ENCODE measurements at regions not wholly inside any gene's neighbourhood (a gene's known extent, or its start where the extent isn't known, plus 50 kb on each side); places are given as distances from the start of the nearest gene placed in this dataset.

GRCh38 chr16:51442141-51442870 is 291.2 kb upstream of the SALL1 start:
- no peak for DNase-seq

DNA sequence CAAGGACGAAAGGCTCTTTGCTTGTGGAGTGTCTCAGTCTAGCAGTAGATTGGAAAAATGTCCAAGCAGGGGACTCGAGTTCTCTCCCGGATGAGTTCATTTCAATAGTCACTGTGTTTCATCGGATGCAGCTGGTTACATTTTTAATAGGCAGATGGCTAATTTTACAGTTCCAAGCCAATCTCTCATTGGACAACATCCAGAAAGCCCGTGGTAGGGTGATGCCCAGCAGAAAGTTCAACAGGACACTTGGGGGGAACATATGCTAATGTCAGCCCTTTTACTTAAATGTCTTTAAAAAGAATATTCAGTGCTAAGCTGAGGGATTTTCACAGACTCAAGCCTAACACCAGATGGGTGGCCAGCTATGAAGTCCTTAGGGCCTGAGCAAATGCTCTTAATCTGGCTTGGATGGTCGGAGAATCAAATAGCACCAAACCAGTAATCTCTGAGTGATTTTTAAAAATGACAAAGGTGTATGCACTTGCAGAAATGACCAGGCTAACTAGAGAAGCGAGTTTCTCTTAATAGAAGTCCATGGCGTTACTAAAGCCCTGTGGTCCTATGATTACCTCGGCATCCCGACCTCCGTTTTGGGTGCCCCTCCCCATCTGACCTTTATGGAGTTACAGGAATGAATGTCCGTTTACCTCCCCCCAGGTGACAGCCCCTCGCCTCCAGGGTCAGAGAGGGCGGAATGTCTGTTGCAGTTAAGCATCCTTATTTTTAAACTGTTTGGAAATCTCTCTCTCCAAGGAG is 289.2 kb upstream of the SALL1 start:
- peak; percentile 82 for DNase-seq

DNA sequence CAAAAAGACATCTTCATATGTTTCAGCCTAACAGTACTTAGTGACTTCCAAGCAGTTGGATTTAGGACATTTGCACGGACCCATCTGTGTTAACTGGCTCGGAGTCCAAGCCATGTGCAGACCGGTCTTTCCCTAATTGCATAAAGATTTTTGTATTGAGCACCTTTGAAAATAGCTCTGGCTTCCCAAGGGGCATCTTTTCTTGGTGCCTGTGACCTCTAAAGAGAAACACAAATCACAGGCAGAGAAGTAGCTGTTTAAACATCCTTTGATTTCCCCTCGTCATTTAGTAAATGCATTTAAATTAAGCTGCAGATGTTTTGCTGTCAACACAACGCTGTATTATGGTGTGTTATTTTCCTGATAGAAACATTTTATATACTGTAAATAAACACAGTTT is 288.2 kb upstream of the SALL1 start:
- no peak for DNase-seq

DNA sequence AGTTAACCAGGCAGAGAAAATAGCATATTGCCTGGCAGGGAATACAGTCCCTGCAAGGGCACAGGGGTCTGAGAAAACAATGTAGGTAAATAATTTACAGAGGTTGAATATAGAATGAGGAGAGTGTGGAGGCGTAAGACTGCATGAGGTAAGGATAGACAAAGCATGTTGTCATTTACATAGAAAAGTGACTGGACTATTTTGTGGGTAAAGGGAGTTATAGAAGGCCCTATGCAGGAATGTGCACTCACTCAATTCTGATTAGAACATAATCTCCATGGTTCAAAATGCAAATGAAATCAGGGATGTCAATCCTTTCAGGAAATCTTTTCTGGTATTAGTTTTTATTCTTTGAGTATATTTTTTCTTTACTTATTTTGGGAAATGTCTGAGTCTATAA is 285.7 kb upstream of the SALL1 start:
- no peak for DNase-seq

DNA sequence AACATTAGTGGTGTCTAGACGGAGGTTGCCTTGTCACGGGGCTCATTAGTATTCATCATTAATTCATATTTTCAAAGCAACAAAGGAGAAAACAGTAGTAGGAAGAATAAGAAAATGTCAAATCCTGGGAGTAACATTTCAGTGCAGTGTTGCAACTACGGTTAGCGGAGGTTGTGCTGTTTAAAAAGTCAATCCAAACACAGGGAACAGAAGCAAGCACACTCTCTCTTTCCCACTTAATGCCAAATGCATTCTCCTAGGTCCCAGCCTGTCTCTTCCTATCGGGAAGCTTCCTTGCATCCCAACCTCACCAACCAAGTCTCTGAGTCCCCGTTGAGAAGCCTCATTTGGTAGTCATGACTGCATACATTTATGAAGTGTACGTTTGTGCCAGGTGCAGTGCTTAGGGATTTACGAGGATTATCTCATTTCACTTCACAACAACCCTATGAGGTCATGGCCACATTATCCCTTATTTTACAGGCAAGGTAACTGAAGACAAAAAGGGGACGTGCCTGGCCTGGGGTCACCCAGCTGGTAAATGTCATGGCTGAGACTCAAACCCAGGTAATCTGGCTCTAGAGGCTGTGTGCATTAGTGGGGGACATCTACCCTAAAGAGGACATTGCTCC is 283.6 kb upstream of the SALL1 start:
- no peak for DNase-seq

GRCh38 chr16:51433599-51433998 is 282.5 kb upstream of the SALL1 start:
- DNase-seq = no peak

DNA sequence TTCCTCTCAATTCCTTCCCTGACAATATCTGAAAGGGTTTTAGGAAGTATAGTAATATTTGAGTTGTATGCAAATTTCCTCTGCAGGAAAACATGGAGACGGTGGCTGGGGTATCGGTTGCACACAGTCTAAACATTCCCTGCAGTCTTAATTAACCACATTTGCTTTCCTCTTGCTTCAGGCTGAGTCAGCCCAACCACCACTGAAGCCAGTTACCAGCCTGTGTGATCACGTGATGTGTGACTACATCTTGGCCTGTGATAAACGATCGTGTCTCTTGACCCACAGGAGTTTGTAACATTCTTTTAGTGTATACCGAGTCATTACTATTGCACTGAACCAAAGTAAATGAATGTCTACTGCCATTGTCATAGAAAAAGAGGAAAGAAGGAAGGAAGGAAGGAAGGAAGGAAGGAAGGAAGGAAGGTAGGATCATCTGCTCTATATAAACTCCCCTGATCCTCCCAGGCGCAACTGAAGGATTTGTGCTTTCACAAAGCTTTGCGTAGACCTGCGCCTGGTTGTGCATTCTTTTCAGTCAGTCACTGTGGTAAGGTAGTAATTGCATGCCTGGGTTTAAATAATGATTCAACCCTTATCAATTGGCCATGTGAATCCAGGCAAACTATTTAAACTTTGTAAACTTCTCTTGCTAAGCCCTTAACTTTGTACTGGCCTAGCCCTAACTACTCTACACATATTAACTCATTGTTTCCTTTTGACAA is 280.6 kb upstream of the SALL1 start:
- DNase-seq = no peak

DNA sequence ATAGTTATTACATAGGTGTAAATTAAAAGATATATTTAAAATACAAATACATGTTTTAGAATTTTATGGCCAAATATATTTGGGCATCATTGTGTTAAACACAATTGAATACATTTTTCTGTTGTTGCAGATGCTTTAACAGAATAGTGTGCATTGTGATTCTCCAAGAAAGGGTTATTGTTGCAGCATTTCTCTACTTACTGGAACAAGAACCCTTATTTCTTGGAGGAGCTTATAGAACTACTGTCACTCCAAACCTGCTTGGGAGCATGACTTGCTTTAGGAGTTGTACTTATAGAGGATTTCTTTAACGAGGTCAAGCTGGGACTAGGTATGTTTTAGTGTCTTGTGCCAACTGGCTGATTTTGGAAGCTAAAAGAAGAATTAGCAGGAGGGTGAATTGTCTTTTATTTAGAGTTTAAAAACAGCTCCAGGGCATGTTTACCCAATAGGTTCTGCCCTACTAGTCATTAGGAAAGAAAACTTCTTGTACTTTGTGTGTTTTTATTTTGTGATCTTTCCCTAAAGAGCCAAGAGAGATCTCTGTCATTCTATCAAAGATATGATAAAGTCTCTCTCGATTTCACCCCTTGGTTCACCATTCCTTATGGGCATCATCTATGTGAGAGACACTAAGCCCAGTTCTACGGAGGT is 279.8 kb upstream of the SALL1 start:
- DNase-seq = no peak

- DNase-seq = no peak
These were observed 278.0 kb upstream of the SALL1 start for GRCh38 chr16:51429041-51429440.

GRCh38 chr16:51427085-51427484 is 276.0 kb upstream of the SALL1 start:
- DNase-seq = no peak

- DNase-seq = no peak
These were observed 275.2 kb upstream of the SALL1 start for GRCh38 chr16:51426276-51426675.

GRCh38 chr16:51420247-51420646 is 269.2 kb upstream of the SALL1 start:
- DNase-seq = no peak

DNA sequence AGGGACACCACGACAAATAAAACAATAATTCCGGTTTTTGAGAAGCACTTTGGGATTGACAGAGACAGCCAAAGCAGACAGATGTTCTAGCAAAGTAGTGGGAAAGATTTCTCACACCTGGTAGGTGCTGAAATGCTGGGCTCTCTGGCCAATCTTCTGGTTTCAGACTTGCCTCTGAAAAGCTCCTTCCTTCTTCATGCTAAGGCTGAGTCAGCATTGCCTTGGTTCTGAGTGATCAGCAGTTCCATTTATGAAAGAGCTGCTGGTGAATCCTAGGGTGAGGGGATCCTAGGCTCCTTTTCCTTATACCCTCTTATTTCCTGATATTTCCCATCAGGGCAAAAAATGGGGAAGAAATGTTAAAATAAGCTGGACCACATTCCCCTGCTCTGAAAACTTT is 268.7 kb upstream of the SALL1 start:
- DNase-seq = no peak

DNA sequence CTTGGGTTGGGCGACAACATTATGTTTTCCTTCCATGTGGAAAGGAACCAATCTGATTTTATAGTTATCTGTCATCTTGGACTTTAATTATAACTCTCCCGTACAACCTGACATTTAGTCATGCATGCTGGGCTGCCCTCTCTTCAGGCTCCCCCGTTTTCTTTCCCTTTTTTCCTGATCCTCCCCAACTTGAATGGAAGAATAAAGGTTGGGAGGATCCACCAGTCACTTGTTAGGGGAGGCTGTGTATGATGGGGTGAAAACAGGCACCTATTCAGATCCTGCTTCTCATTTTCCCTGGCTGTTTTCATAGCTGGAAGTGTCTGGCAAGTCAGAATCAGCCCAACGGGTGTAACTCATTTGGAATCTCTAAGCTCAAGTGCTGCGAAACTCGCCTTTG is 267.2 kb upstream of the SALL1 start:
- no peak for DNase-seq

GRCh38 chr16:51416926-51417325 is 265.9 kb upstream of the SALL1 start:
- no peak for DNase-seq

GRCh38 chr16:51410125-51410524 is 259.1 kb upstream of the SALL1 start:
- no peak for DNase-seq

GRCh38 chr16:51409001-51409675 is 258.1 kb upstream of the SALL1 start:
- no peak for DNase-seq

DNA sequence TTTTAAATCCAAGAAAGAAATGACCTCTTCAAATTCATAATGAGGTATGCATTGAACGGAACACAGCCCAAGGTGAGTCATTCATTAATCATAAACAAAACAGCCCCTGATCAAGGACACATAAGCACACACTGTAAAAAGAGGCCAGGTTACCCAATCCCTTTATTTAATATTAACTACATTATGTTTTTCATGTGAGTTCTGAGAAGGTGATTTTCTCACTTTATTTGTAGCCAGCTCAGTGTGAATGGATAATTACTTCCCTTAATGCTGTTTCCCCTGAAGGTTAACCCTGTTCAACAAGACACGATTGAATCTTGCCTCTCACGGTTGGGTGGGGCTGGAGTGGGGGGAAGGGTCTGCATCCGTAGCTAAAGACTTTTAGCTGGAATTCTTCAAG is 257.3 kb upstream of the SALL1 start:
- DNase-seq = no peak

DNA sequence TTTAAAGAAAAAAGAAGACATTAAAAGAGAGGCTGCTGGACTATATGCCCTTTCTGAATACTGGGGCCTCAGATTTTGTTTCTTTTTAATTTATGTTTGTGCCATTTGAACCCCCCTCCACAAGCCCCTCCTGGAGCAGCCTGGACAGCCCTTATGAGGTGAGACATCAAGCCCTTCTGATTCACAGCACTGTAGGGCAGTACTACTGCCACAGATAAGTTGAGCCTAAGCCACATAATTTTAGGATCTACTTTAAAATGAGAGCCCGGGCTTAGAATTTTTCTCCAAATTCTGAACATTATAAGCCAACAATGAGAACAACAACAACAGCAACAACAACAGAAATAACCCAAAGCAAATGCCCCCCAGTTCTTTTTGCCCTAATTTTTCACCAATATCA is 256.9 kb upstream of the SALL1 start:
- DNase-seq = no peak

DNA sequence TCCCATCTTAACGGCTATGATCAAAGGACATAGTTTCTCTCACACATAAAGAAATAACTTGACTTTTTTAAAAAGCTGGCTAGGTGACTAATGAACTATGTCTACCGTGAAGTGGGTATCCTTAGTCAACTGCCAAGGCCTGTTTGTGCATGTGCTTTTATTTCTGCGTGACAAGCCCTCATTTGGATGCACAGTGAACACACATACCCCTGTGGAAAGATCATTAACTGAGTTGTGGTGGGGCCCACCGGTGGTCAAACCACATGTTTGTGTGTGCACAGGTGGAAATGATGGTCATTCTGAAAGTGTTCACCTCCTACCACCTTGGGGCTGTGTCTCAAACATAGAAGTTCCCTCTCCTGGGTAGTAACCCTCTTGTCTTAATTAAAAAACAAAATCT is 256.1 kb upstream of the SALL1 start:
- DNase-seq = no peak

DNA sequence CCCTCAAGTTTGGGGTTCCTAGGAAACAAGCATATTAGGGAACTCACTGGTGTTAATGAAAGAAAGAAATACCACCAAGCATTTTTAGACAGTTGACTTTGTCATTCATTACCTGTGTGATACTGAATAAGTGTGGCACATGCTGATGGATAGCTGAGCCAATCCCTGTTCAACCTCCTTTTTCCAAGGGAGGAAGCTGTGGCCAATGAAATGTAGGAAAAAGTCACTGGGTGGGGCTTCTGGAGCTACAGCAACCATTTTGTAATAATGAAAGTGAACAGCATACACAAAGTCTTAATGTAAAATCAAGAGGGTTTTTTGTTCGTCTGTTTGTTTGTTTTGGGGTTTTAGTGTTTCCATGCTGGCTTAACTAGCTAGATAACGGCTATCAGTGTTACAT is 254.3 kb upstream of the SALL1 start:
- DNase-seq = no peak

DNA sequence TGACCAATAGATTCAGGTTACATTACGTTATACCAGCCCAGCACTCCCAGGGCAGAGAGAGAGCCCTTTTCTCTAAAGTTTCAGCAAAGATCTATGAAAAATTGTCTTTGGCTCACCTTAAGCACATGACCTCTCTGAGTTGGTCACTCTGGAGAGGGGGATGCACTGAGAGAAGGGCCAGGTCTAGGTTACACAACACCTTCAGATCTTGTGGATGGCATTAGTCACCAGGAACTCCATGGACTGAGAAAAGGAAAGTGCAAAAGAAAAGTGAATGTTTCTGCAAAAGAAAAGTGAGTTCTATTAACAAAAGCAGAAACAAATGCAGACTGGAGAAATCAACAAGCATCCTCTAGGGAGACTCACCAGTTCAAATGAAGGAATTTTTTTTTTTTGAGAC is 253.3 kb upstream of the SALL1 start:
- no peak for DNase-seq

All from DMS79 treated with DMSO at 0.1 percent for 48 hours (cell line).